ENCODE measurements at regions not wholly inside any gene's neighbourhood (a gene's known extent, or its start where the extent isn't known, plus 50 kb on each side); places are given as distances from the start of the nearest gene placed in this dataset.

DNA sequence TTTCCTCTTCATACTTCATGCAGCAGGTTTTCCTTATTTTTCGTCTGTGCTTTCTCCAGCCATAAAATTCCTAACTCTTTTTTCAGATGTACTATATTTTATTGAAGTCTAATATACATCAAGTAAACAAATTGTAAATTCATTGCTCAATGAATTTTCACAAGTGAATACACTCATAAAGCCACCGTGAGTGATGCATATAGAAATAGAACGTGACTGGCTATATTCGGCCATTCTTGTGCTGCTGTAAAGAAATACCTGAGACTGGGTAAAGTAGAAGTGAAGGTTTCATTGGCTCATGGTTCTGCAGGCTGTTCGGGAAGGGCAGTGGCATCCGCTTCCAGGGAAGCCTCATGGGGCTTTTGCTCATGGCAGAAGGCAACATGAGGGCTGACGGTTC is 868.4 kb upstream of the EEF2KMT start:
- TF ChIP-seq, protein P1, sequence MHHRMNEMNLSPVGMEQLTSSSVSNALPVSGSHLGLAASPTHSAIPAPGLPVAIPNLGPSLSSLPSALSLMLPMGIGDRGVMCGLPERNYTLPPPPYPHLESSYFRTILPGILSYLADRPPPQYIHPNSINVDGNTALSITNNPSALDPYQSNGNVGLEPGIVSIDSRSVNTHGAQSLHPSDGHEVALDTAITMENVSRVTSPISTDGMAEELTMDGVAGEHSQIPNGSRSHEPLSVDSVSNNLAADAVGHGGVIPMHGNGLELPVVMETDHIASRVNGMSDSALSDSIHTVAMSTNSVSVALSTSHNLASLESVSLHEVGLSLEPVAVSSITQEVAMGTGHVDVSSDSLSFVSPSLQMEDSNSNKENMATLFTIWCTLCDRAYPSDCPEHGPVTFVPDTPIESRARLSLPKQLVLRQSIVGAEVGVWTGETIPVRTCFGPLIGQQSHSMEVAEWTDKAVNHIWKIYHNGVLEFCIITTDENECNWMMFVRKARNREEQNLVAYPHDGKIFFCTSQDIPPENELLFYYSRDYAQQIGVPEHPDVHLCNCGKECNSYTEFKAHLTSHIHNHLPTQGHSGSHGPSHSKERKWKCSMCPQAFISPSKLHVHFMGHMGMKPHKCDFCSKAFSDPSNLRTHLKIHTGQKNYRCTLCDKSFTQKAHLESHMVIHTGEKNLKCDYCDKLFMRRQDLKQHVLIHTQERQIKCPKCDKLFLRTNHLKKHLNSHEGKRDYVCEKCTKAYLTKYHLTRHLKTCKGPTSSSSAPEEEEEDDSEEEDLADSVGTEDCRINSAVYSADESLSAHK (CRISPR knock-in tag; IDR thresholded peaks at IDR 0.05; ENCODE audit: borderline replicate concordance): no peak
- TF ChIP-seq, protein P2, sequence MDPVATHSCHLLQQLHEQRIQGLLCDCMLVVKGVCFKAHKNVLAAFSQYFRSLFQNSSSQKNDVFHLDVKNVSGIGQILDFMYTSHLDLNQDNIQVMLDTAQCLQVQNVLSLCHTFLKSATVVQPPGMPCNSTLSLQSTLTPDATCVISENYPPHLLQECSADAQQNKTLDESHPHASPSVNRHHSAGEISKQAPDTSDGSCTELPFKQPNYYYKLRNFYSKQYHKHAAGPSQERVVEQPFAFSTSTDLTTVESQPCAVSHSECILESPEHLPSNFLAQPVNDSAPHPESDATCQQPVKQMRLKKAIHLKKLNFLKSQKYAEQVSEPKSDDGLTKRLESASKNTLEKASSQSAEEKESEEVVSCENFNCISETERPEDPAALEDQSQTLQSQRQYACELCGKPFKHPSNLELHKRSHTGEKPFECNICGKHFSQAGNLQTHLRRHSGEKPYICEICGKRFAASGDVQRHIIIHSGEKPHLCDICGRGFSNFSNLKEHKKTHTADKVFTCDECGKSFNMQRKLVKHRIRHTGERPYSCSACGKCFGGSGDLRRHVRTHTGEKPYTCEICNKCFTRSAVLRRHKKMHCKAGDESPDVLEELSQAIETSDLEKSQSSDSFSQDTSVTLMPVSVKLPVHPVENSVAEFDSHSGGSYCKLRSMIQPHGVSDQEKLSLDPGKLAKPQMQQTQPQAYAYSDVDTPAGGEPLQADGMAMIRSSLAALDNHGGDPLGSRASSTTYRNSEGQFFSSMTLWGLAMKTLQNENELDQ (CRISPR knock-in tag; IDR thresholded peaks at IDR 0.05; ENCODE audit: borderline replicate concordance): no peak
- TF ChIP-seq, protein P3, sequence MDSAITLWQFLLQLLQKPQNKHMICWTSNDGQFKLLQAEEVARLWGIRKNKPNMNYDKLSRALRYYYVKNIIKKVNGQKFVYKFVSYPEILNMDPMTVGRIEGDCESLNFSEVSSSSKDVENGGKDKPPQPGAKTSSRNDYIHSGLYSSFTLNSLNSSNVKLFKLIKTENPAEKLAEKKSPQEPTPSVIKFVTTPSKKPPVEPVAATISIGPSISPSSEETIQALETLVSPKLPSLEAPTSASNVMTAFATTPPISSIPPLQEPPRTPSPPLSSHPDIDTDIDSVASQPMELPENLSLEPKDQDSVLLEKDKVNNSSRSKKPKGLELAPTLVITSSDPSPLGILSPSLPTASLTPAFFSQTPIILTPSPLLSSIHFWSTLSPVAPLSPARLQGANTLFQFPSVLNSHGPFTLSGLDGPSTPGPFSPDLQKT (CRISPR knock-in tag; IDR thresholded peaks at IDR 0.05; ENCODE audit: borderline replicate concordance): no peak
- TF ChIP-seq RBM39 (IDR thresholded peaks at IDR 0.05; ENCODE audit: low read depth, low read length, poor library complexity, severe bottlenecking) (no peak), TCF12 (IDR thresholded peaks at IDR 0.05) (no peak), TCF12 (CRISPR knock-in tag; IDR thresholded peaks at IDR 0.05) (no peak)

More for the DNA sequence above, 868.4 kb upstream of the EEF2KMT start:
- H3K9me3 ChIP-seq (ENCODE audit: low read length): peaks cover 8% of the 10 kb centered on the region; the same call in 1 of the 2 replicates
- FAIRE-seq: no peak
- no peak for ATAC-seq
- no peaks in the 10 kb centered on the region for H3K79me2 ChIP-seq (ENCODE audit: insufficient read depth, low read length)
- intact Hi-C loops (cut with micrococcal nuclease; ENCODE audit: unreplicated experiment) (no loop called here), in situ Hi-C loops (cut with HindIII; ENCODE audit: extremely low pct_ligation_motif_present, low pct_unique_long_range_greater_than_20kb) (no loop called here)
- H3K27me3 ChIP-seq (ENCODE audit: control insufficient read depth in 1 of 2, insufficient read depth in 2 of 2, low read length in 2 of 2): no peaks in the 10 kb centered on the region
- no peak overlapping the region for H3K4me2 ChIP-seq (ENCODE audit: low read depth, low read length)
- H3K36me3 ChIP-seq (replicated peaks in 1 of 2; ENCODE audit: control insufficient read depth in 1 of 2, insufficient read depth in 2 of 2, low read length in 2 of 2): no peaks in the 10 kb centered on the region
- no peak overlapping the region for H3K4me3 ChIP-seq (replicated peaks in 1 of 3; ENCODE audit: insufficient read depth in 1 of 3, low read depth in 2 of 3, low read length in 3 of 3)
- WGBS (ENCODE audit: low lambda C conversion rate): 18% methylated on average over 7 of the region's 7 CpGs
- H2AFZ ChIP-seq (ENCODE audit: low read length): no peak overlapping the region
- no peaks in the 10 kb centered on the region for H4K20me1 ChIP-seq (ENCODE audit: insufficient read depth, low read length)
- ChIA-PET POLR2A (no interaction called here), CTCF (ENCODE audit: low intra/inter-chr PET ratio, low total read pairs) (no interaction called here)
- no peak overlapping the region for H3K9ac ChIP-seq (ENCODE audit: insufficient read depth, low read depth, low read length)
- DNase-seq (ENCODE audit: low spot score): no peak
- no TSS peak for BruUV-seq (replicated peaks)
- H3K27ac ChIP-seq (ENCODE audit: extremely low read length, insufficient read depth, low read length): no peak overlapping the region
- no peaks in the 10 kb centered on the region for H3K4me1 ChIP-seq (ENCODE audit: insufficient read depth, low read length)

All from HepG2 (cell line).